GM23248 (cell line): ENCODE measurements at regions not wholly inside any gene's neighbourhood (a gene's known extent, or its start where the extent isn't known, plus 50 kb on each side); places are given as distances from the start of the nearest gene placed in this dataset.

Experiments
- DNase-seq: peaks from one replicate; pipeline ENCODE4 v3.0.0-alpha.2; 2015
- H2AFZ ChIP-seq: fragments of 200-600 bp; sonication (generic); 2 replicates; pipeline ENCODE4 v1.6.1; 2016; ENCODE audit warnings: antibody characterized with exemption
- H3F3A ChIP-seq: fragments of 200-600 bp; sonication (generic); 2 replicates; pipeline ENCODE4 v1.6.1; 2016; ENCODE audit warnings: mild to moderate bottlenecking, antibody characterized with exemption, mixed run types; ENCODE audit not compliant: insufficient read depth
- H3K27ac ChIP-seq: fragments of 200-600 bp; sonication (generic); 2 replicates; pipeline ENCODE4 v1.5.1; 2016; ENCODE audit warnings: mild to moderate bottlenecking
- H3K27me3 ChIP-seq: fragments of 200-600 bp; sonication (generic); replicated peaks from 2 replicates; pipeline ENCODE4 v1.6.1; 2016; ENCODE audit warnings: mild to moderate bottlenecking; ENCODE audit not compliant: insufficient read depth
- H3K36me3 ChIP-seq: fragments of 200-600 bp; sonication (generic); 2 replicates; pipeline ENCODE4 v1.6.1; 2016; ENCODE audit warnings: low read depth, mild to moderate bottlenecking
- H3K4me1 ChIP-seq: fragments of 200-600 bp; sonication (generic); 2 replicates; pipeline ENCODE4 v1.6.1; 2016; ENCODE audit warnings: mild to moderate bottlenecking; ENCODE audit not compliant: insufficient read depth
- H3K4me2 ChIP-seq: fragments of 200-600 bp; sonication (generic); one replicate; pipeline ENCODE4 v1.6.1; 2016; ENCODE audit warnings: mild to moderate bottlenecking; ENCODE audit not compliant: unreplicated experiment
- H3K4me3 ChIP-seq: fragments of 200-600 bp; sonication (generic); 2 replicates; pipeline ENCODE4 v1.5.1; 2016; ENCODE audit warnings: mild to moderate bottlenecking
- H3K79me2 ChIP-seq: fragments of 200-600 bp; sonication (generic); 2 replicates; pipeline ENCODE4 v1.6.1; 2016; ENCODE audit warnings: mild to moderate bottlenecking; ENCODE audit not compliant: insufficient read depth
- H3K9ac ChIP-seq: fragments of 200-600 bp; sonication (generic); 2 replicates; pipeline ENCODE4 v1.6.1; 2016; ENCODE audit warnings: mild to moderate bottlenecking
- H3K9me2 ChIP-seq: fragments of 200-600 bp; sonication (generic); 2 replicates; pipeline ENCODE4 v1.6.1; 2016; ENCODE audit warnings: mixed run types, mild to moderate bottlenecking, moderate library complexity; ENCODE audit not compliant: insufficient read depth
- H3K9me3 ChIP-seq: fragments of 200-600 bp; sonication (generic); one replicate; pipeline ENCODE4 v1.6.1; 2017; ENCODE audit warnings: low read depth
- H4K20me1 ChIP-seq: fragments of 200-600 bp; sonication (generic); 2 replicates; pipeline ENCODE4 v1.6.0; 2016; ENCODE audit not compliant: insufficient read depth
- EZH2 ChIP-seq: fragments of 200-600 bp; sonication (generic); IDR thresholded peaks from 2 replicates; pipeline ENCODE4 v1.6.1; 2018; ENCODE audit warnings: antibody characterized with exemption, mild to moderate bottlenecking; ENCODE audit not compliant: insufficient read depth, poor library complexity, severe bottlenecking
- EZH2phosphoT487 ChIP-seq: fragments of 200-600 bp; sonication (generic); IDR thresholded peaks from 2 replicates; pipeline ENCODE4 v1.6.1; 2018; ENCODE audit warnings: antibody characterized with exemption, moderate library complexity, mild to moderate bottlenecking, low read depth; ENCODE audit not compliant: insufficient read depth
- WGBS, 2 experiments: methylation state at CpG; one replicate each; pipeline ENCODE4 v1.1.6; 2015 to 2017; ENCODE audit warnings: low lambda C conversion rate in 2 of 2, low coverage in 1 of 2; ENCODE audit errors: missing lambda C conversion rate in 2 of 2; 5-methylcytosine and 5-hydroxymethylcytosine counted together
- in situ Hi-C: fragments of 300-500 bp; cut with MboI; formaldehyde crosslinking; loops from 2 replicates; pipeline ENCODE4 v1.15.0; 2020

GRCh38 chr17:72565006-72565405, 444.2 kb downstream of the SOX9 start:
- H3K4me1 ChIP-seq: no peaks in the 10 kb centered on the region
- no peak for TF ChIP-seq EZH2phosphoT487
- TF ChIP-seq EZH2: no peak
- no peaks in the 10 kb centered on the region for H3K9me2 ChIP-seq
- H3K27ac ChIP-seq: no peak overlapping the region
- H3K36me3 ChIP-seq: no peaks in the 10 kb centered on the region
- no peaks in the 10 kb centered on the region for H3F3A ChIP-seq
- no peaks in the 10 kb centered on the region for H3K9me3 ChIP-seq
- WGBS, 2 experiments: 92 to 95% methylated on average over 3 to 5 of the region's 5 CpGs
- H2AFZ ChIP-seq: no peak overlapping the region
- no peak for DNase-seq
- H3K79me2 ChIP-seq: peaks cover 50% of the 10 kb centered on the region
- no peaks in the 10 kb centered on the region for H4K20me1 ChIP-seq
- in situ Hi-C loops: loop anchor here (10.0 to 25.0 kb wide), 2 partner anchors 422 to 620 kb away; no protein-coding TSS in a partner anchor
- H3K9ac ChIP-seq: no peak overlapping the region
- no peak overlapping the region for H3K4me2 ChIP-seq
- H3K4me3 ChIP-seq: no peak overlapping the region
- H3K27me3 ChIP-seq: no peaks in the 10 kb centered on the region

DNA sequence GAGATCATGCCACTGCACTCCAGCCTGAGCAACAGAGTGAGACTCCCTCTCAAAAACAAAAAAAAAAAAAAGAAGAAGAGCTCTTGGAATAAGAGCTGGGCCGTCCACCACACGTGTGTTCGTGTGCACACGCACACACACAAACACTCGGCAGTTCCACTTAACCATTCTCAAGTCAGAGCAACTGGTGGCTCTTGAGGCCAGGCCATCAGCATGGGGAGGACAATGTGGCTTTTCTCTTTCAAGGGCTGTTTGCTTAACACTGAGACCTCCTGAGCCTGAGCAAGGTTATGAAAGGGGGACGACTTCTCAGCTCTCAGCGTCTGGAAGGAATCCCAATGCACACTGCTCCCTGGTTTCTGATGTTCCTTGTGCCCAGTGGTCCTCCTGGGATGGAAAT, 444.9 kb downstream of the SOX9 start:
- no peaks in the 10 kb centered on the region for H4K20me1 ChIP-seq

DNA sequence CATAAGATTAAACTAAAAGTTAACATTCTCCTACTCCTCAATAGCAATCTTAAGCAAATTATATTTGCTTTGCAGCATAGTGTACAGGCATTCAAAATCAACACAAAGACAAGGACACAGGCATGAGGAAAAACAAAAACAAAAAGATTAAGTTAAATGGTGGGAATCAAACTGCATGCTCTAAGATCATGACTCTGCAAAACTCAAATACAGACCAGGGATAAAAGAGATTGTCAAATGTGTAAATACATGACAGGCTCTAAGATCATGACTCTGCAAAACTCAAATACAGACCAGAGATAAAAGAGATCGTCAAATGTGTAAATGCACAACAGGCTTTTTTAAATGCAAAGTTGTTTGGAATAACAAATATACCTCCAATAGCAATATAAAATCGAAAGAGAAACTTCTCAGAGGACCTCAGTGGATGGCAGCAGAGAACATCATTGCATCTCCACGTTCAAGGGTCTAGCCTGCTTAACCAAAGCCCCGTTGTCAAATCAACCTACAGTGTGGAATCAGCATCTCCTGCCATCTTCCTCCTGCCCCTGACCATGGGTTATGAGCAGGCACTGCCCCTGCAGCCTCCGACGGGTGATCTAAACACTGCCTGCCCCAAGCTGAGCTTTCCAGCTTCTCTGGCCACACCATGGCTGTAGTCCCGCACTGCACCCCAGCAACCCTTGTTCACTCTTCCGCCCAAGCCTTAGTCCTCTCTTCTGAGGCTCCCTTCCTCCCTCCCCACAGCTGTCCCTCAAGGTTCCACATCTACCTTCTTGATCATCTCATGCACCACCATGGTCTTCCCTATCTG, 446.1 kb downstream of the SOX9 start:
- no peaks in the 10 kb centered on the region for H3K9me3 ChIP-seq
- DNase-seq: no peak
- H3F3A ChIP-seq: no peaks in the 10 kb centered on the region
- in situ Hi-C loops: loop anchor here (10.0 to 25.0 kb wide), 2 partner anchors 420 to 618 kb away; no protein-coding TSS in a partner anchor
- H3K9ac ChIP-seq: no peak overlapping the region
- no peaks in the 10 kb centered on the region for H4K20me1 ChIP-seq
- 53 to 57% methylated on average over 8 of the region's 8 CpGs for WGBS, 2 experiments
- peaks cover 56% of the 10 kb centered on the region for H3K79me2 ChIP-seq
- TF ChIP-seq EZH2phosphoT487 (no peak), EZH2 (no peak)
- H2AFZ ChIP-seq: no peak overlapping the region
- no peak overlapping the region for H3K27ac ChIP-seq
- H3K4me1 ChIP-seq: no peaks in the 10 kb centered on the region
- H3K36me3 ChIP-seq: no peaks in the 10 kb centered on the region
- H3K9me2 ChIP-seq: no peaks in the 10 kb centered on the region
- no peak overlapping the region for H3K4me2 ChIP-seq
- H3K27me3 ChIP-seq: no peaks in the 10 kb centered on the region
- H3K4me3 ChIP-seq: no peak overlapping the region

More for the DNA sequence above, 444.9 kb downstream of the SOX9 start:
- WGBS, 2 experiments: 96 to 98% methylated on average over 7 of the region's 7 CpGs
- TF ChIP-seq EZH2 (no peak), EZH2phosphoT487 (no peak)
- Histone ChIP-seq H3K36me3 (no peaks in the 10 kb centered on the region), H3K27ac (no peak overlapping the region), H3K9ac (no peak overlapping the region), H3K27me3 (no peaks in the 10 kb centered on the region), H3K4me3 (no peak overlapping the region), H3K9me3 (no peaks in the 10 kb centered on the region), H2AFZ (no peak overlapping the region), H3F3A (no peaks in the 10 kb centered on the region), H3K4me1 (no peaks in the 10 kb centered on the region), H3K4me2 (no peak overlapping the region), H3K9me2 (no peaks in the 10 kb centered on the region), H3K79me2 (peaks cover 51% of the 10 kb centered on the region)
- in situ Hi-C loops: loop anchor here (10.0 to 25.0 kb wide), 2 partner anchors 422 to 619 kb away; no protein-coding TSS in a partner anchor
- DNase-seq: no peak

- H3K27me3 ChIP-seq: no peaks in the 10 kb centered on the region
- H3K79me2 ChIP-seq: peaks cover 64% of the 10 kb centered on the region
- no peaks in the 10 kb centered on the region for H3K36me3 ChIP-seq
- no peak overlapping the region for H3K4me2 ChIP-seq
- TF ChIP-seq EZH2 (no peak), EZH2phosphoT487 (no peak)
- H4K20me1 ChIP-seq: no peaks in the 10 kb centered on the region
- no peak overlapping the region for H3K27ac ChIP-seq
- WGBS, 2 experiments: 48 to 50% methylated on average over 3 of the region's 3 CpGs
- in situ Hi-C loops: loop anchor here (10.0 to 25.0 kb wide), 2 partner anchors 420 to 617 kb away; no protein-coding TSS in a partner anchor
- DNase-seq: no peak
- H3K9ac ChIP-seq: no peak overlapping the region
- no peaks in the 10 kb centered on the region for H3K4me1 ChIP-seq
- no peaks in the 10 kb centered on the region for H3K9me3 ChIP-seq
- H2AFZ ChIP-seq: no peak overlapping the region
- no peak overlapping the region for H3K4me3 ChIP-seq
- H3K9me2 ChIP-seq: no peaks in the 10 kb centered on the region
- no peaks in the 10 kb centered on the region for H3F3A ChIP-seq
Measured at GRCh38 chr17:72567774-72568173, 447.0 kb downstream of the SOX9 start.
